Caco-2 (cell line): ENCODE measurements at regions not wholly inside any gene's neighbourhood (a gene's known extent, or its start where the extent isn't known, plus 50 kb on each side); places are given as distances from the start of the nearest gene placed in this dataset.
A peak's percentile ranks its signal among the peaks of the same experiment; 100 is the strongest.

Experiments used
- BruUV-seq: library from RNA; stranded (reverse); fragments of 400-500 nt; replicated peaks from 2 replicates; lab custom pipeline; 2021; lab: Mats Ljungman, UMichigan
- CTCF ChIA-PET: fragments of 300-600 bp; sonication (Branson Sonifier 250); formaldehyde crosslinking; loops from one replicate; lab custom pipeline; 2022; ENCODE audit warnings: antibody characterized with exemption; lab: Charles Lee
- POLR2A ChIA-PET: fragments of 300-600 bp; sonication (Branson Sonifier 250); formaldehyde crosslinking; loops from one replicate; lab custom pipeline; 2022; ENCODE audit warnings: antibody characterized with exemption; lab: Charles Lee
- DNase-seq, 2 experiments: peaks; one replicate each; pipeline versions ENCODE4 v3.0.0 to v3.0.0-alpha.2; 2020 to 2022
- H3K27me3 ChIP-seq: replicated peaks from 2 replicates; pipeline ENCODE4 v1.6.0; 2011; ENCODE audit warnings: low read length; ENCODE audit not compliant: control insufficient read depth, insufficient read depth
- H3K36me3 ChIP-seq: 2 replicates; pipeline ENCODE4 v1.5.1; 2011; ENCODE audit warnings: low read length; ENCODE audit not compliant: control insufficient read depth, insufficient read depth
- H3K4me1 ChIP-seq: fragments of 250-450 bp; sonication (Bioruptor Pico); 2 replicates; pipeline ENCODE4 v1.5.1; 2020; ENCODE audit warnings: mild to moderate bottlenecking
- H3K4me3 ChIP-seq: 2 replicates; pipeline ENCODE4 v1.5.1; 2011; ENCODE audit warnings: low read depth, mild to moderate bottlenecking, control low read depth, low read length
- H3K9me3 ChIP-seq: fragments of 250-450 bp; sonication (Bioruptor Pico); 2 replicates; pipeline ENCODE4 v1.5.1; 2020; ENCODE audit warnings: mild to moderate bottlenecking, moderate library complexity
- H3K27ac Mint-ChIP-seq: one replicate; pipeline ENCODE4 v1.8.0; 2022; ENCODE audit warnings: mixed read lengths; ENCODE audit not compliant: unreplicated experiment
- H3K27me3 Mint-ChIP-seq: one replicate; pipeline ENCODE4 v1.8.0; 2022; ENCODE audit warnings: mixed read lengths; ENCODE audit not compliant: insufficient read depth, unreplicated experiment
- H3K36me3 Mint-ChIP-seq: one replicate; pipeline ENCODE4 v1.8.0; 2022; ENCODE audit warnings: mild to moderate bottlenecking, mixed read lengths; ENCODE audit not compliant: insufficient read depth, unreplicated experiment
- H3K4me1 Mint-ChIP-seq: one replicate; pipeline ENCODE4 v1.8.0; 2022; ENCODE audit warnings: low read depth, mixed read lengths; ENCODE audit not compliant: unreplicated experiment
- H3K4me3 Mint-ChIP-seq: one replicate; pipeline ENCODE4 v1.8.0; 2022; ENCODE audit warnings: mild to moderate bottlenecking, moderate library complexity, mixed read lengths; ENCODE audit not compliant: unreplicated experiment
- H3K9me3 Mint-ChIP-seq: one replicate; pipeline ENCODE4 v1.8.0; 2022; ENCODE audit warnings: mixed read lengths; ENCODE audit not compliant: unreplicated experiment
- CTCF ChIP-seq, 2 experiments: fragments of 200-600 bp in 1 of 2; IDR thresholded peaks; 1 replicate in 1 of 2; 2 replicates in 1 of 2; pipeline versions ENCODE4 v1.5.1 to v1.8.0; 2011 to 2022; ENCODE audit warnings: antibody characterized with exemption in 1 of 2, control low read depth in 1 of 2, inconsistent platforms in 1 of 2, low read depth in 1 of 2, low read length in 1 of 2, mild to moderate bottlenecking in 1 of 2, moderate library complexity in 1 of 2; ENCODE audit not compliant: insufficient read depth in 1 of 2, severe bottlenecking in 1 of 2, unreplicated experiment in 1 of 2
- intact Hi-C: fragments of 100-400 bp; cut with micrococcal nuclease; formaldehyde crosslinking; loops from one replicate; pipeline ENCODE4 v1.10.0; 2022; ENCODE audit not compliant: unreplicated experiment

GRCh38 chr2:67036444-67036843, 360.7 kb upstream of the ETAA1 start:
- no peak overlapping the region for H3K4me3 Mint-ChIP-seq
- TF ChIP-seq CTCF (IDR thresholded peaks at IDR 0.05; ENCODE audit: insufficient read depth in 1 of 2, low read depth in 1 of 2, low read length in 1 of 2, severe bottlenecking in 1 of 2, unreplicated experiment in 1 of 2): no peak
- H3K4me1 ChIP-seq: peaks cover 42% of the 10 kb centered on the region
- peaks cover 6% of the 10 kb centered on the region for H3K9me3 Mint-ChIP-seq
- H3K36me3 Mint-ChIP-seq: no peaks in the 10 kb centered on the region
- DNase-seq: no peak
- intact Hi-C loops: no loop called here
- CTCF ChIA-PET: no interaction called here
- no TSS peak for BruUV-seq
- H3K4me3 ChIP-seq: no peak overlapping the region
- POLR2A ChIA-PET: no interaction called here
- H3K27ac Mint-ChIP-seq: no peak overlapping the region
- no peaks in the 10 kb centered on the region for H3K27me3 ChIP-seq
- no peaks in the 10 kb centered on the region for H3K27me3 Mint-ChIP-seq
- peaks cover 27% of the 10 kb centered on the region for H3K4me1 Mint-ChIP-seq
- H3K9me3 ChIP-seq: no peaks in the 10 kb centered on the region
- H3K36me3 ChIP-seq: no peaks in the 10 kb centered on the region

GRCh38 chr2:67037655-67038054, 359.5 kb upstream of the ETAA1 start:
- no peaks in the 10 kb centered on the region for H3K27me3 Mint-ChIP-seq
- ChIA-PET CTCF (no interaction called here), POLR2A (interaction anchor here (0.9 kb wide), 1 partner anchor 45 kb away, joined by 3 read pairs; no protein-coding TSS in a partner anchor)
- intact Hi-C loops: loop anchor here (1.0 kb wide), 1 partner anchor 29 kb away; no protein-coding TSS in a partner anchor
- H3K27me3 ChIP-seq: no peaks in the 10 kb centered on the region
- no TSS peak for BruUV-seq
- no peak overlapping the region for H3K4me3 Mint-ChIP-seq
- H3K4me1 ChIP-seq: peaks cover 42% of the 10 kb centered on the region
- no peaks in the 10 kb centered on the region for H3K36me3 Mint-ChIP-seq
- H3K27ac Mint-ChIP-seq: no peak overlapping the region
- no peaks in the 10 kb centered on the region for H3K36me3 ChIP-seq
- peaks cover 27% of the 10 kb centered on the region for H3K4me1 Mint-ChIP-seq
- no peaks in the 10 kb centered on the region for H3K9me3 ChIP-seq
- no peak for TF ChIP-seq CTCF (IDR thresholded peaks at IDR 0.05; ENCODE audit: insufficient read depth in 1 of 2, low read depth in 1 of 2, low read length in 1 of 2, severe bottlenecking in 1 of 2, unreplicated experiment in 1 of 2)
- H3K4me3 ChIP-seq: no peak overlapping the region
- DNase-seq: peak; percentile 40 to 58
- no peaks in the 10 kb centered on the region for H3K9me3 Mint-ChIP-seq

GRCh38 chr2:67038195-67038594, 358.9 kb upstream of the ETAA1 start:
- CTCF ChIA-PET: interaction anchor here (0.6 kb wide), 1 partner anchor 607 kb away, joined by 3 read pairs; no protein-coding TSS in a partner anchor
- H3K27me3 Mint-ChIP-seq: no peaks in the 10 kb centered on the region
- Histone ChIP-seq H3K27me3 (no peaks in the 10 kb centered on the region), H3K36me3 (no peaks in the 10 kb centered on the region), H3K9me3 (no peaks in the 10 kb centered on the region), H3K4me1 (peaks cover 38% of the 10 kb centered on the region), H3K4me3 (no peak overlapping the region)
- H3K36me3 Mint-ChIP-seq: no peaks in the 10 kb centered on the region
- POLR2A ChIA-PET: no interaction called here
- DNase-seq: no peak
- no peak overlapping the region for H3K27ac Mint-ChIP-seq
- no TSS peak for BruUV-seq
- no peak overlapping the region for H3K4me3 Mint-ChIP-seq
- TF ChIP-seq CTCF (IDR thresholded peaks at IDR 0.05; ENCODE audit: insufficient read depth in 1 of 2, low read depth in 1 of 2, low read length in 1 of 2, severe bottlenecking in 1 of 2, unreplicated experiment in 1 of 2): no peak
- H3K4me1 Mint-ChIP-seq: peaks cover 27% of the 10 kb centered on the region
- no peaks in the 10 kb centered on the region for H3K9me3 Mint-ChIP-seq
- intact Hi-C loops: no loop called here
